PFSK-1 (cell line): ENCODE measurements at regions not wholly inside any gene's neighbourhood (a gene's known extent, or its start where the extent isn't known, plus 50 kb on each side); places are given as distances from the start of the nearest gene placed in this dataset.

Experiments
- POLR2AphosphoS5 ChIP-seq: IDR thresholded peaks from 2 replicates; pipeline ENCODE4 v1.6.1; 2012; ENCODE audit warnings: low read depth, mild to moderate bottlenecking, control low read depth, low read length, moderate library complexity
- REST ChIP-seq, 2 experiments: IDR thresholded peaks; 2 replicates each; pipeline versions ENCODE4 v1.6.1 to v1.8.0; 2011 to 2012; ENCODE audit warnings: low read depth in 2 of 2, low read length in 2 of 2, control low read depth in 1 of 2, inconsistent platforms in 1 of 2, mild to moderate bottlenecking in 1 of 2, moderate library complexity in 1 of 2; ENCODE audit not compliant: insufficient read depth in 1 of 2
- SIN3A ChIP-seq: IDR thresholded peaks from 2 replicates; pipeline ENCODE4 v1.6.1; 2012; ENCODE audit warnings: mild to moderate bottlenecking, low read length, moderate library complexity, borderline replicate concordance; ENCODE audit not compliant: insufficient read depth

- TF ChIP-seq POLR2AphosphoS5 (no peak), SIN3A (no peak), REST (IDR thresholded peaks at IDR 0.05; ENCODE audit: insufficient read depth in 1 of 2, low read depth in 2 of 2, low read length in 2 of 2) (no peak)
Measured at GRCh38 chrX:131626681-131627296, 82.9 kb downstream of the OR13H1 start.
